IPS DF 4.7 (cell line): ENCODE measurements at regions not wholly inside any gene's neighbourhood (a gene's known extent, or its start where the extent isn't known, plus 50 kb on each side); places are given as distances from the start of the nearest gene placed in this dataset.
A peak's percentile ranks its signal among the peaks of the same experiment; 100 is the strongest.

ENCODE experiments used
- DNase-seq: peaks from one replicate; pipeline ENCODE4 v3.0.0-alpha.2; 2013; ENCODE audit warnings: low spot score; ENCODE audit errors: extremely low read depth

GRCh38 chr1:5548266-5548665 is 444.0 kb downstream of the NPHP4 start:
- DNase-seq: no peak

DNA sequence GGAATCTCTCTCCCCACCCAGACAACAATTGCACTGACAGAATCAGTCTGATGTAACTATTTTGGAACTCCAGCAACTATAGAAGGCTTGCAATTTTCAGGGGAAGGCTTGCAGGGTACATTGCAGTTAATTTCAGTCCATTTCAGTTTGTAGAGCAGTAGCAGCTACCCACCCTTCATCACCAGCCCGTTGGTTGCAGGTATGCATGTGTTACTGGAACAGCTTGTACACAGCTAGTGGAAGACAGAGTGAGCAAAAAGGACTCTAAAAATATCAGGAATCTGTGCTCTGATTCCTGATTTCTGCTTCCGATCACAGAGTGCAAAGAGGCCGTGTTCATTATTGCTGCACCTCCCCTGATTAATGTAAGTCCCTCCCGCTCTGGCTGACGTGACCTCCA is 449.0 kb downstream of the NPHP4 start:
- no peak for DNase-seq

- DNase-seq: no peak
These were observed 459.4 kb downstream of the NPHP4 start for GRCh38 chr1:5532811-5533210.

- no peak for DNase-seq
These were observed 465.2 kb downstream of the NPHP4 start for GRCh38 chr1:5526822-5527551.

- DNase-seq: no peak
These were observed 465.9 kb downstream of the NPHP4 start for GRCh38 chr1:5526385-5526750.

DNA sequence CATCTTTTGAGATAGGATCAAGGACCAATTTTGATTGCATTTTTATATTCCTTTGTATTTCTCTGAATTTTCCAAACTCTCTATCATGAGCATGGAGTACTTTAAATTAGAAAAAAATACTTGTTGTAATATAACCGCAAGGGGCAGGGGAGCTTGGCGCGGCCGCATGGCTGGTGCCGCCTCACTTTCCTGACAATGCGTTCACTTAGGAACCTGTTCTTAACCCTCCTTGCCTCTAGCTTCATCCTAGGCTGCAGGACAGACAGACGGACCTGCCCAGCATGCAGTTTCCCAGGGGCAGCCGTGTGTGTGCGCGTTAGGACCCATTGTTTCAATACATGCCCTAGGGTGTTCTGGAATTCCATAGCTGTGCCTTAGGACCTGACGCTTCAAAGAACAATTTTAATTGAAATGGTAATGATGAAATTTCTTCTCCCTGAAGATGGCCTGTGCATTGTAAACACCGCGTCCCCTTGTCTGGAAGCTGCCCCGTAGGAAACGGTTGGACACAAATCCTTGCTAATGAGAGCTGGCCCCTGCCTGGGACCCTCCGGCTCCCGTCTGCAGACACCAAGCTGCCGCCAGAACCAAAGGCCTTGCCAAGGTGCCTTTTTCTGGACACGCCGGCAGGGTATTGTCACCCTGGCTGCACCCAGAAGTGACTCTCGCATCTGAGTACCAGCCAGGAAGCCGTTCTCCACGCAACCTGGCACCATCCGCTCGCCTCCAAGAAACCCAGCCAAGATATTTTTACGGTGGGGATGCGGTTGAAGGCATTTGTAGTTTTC is 466.4 kb downstream of the NPHP4 start:
- DNase-seq: no peak

DNA sequence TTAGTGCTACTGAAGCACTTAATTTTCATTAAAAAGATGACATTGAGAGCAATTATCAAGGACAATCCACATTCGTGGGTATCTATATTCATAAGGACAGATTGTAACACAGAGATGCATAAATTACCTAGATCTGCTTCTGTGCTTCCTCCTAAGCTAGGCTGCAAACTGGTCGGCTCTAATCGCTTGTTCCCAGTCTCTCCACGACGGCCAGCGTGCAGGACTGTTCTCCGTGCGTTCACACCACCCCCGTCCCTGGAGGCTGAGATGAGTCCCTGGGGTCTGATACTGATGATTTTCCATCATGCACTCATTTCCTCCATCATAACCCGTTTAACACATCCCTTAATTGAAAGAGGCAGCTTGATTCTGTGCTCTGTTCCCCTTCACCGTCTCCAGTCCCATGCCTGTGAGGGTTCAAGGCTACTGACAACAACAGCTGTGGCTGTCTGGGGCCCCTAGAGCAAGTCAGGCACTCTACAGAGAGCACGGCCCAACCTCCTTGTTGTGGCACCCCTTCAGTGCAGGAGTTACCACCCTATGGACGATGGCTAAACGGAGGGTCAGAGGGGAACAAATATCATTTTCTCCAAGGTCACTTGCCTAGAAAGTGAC is 469.6 kb downstream of the NPHP4 start:
- no peak for DNase-seq

- no peak for DNase-seq
These were observed 472.7 kb downstream of the NPHP4 start for GRCh38 chr1:5519366-5520135.

GRCh38 chr1:5516756-5517155 is 475.5 kb downstream of the NPHP4 start:
- DNase-seq: no peak

DNA sequence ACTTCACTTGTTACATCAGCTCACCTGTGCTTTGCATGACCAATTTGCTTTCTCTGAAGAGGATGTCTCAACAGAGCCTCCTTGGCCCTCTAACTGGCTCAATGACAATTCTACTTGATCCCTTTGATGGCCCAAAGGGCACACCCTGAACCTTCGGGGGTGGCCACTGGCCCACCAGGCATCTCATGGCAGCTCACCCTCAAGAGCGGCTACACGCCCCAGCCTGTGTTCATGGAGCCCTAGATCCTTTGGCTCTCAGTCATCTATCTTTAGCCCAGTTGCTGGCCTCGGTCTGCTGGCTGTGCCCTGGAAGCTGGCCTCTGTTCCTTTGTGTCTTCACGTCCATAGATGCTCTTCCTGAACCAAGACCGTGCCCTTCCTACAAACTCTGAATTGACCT is 476.7 kb downstream of the NPHP4 start:
- no peak for DNase-seq

- DNase-seq: no peak
These were observed 477.6 kb downstream of the NPHP4 start for GRCh38 chr1:5514527-5515183.

- DNase-seq: no peak
These were observed 478.2 kb downstream of the NPHP4 start for GRCh38 chr1:5513846-5514526.

GRCh38 chr1:5513179-5513578 is 479.0 kb downstream of the NPHP4 start:
- DNase-seq: no peak

DNA sequence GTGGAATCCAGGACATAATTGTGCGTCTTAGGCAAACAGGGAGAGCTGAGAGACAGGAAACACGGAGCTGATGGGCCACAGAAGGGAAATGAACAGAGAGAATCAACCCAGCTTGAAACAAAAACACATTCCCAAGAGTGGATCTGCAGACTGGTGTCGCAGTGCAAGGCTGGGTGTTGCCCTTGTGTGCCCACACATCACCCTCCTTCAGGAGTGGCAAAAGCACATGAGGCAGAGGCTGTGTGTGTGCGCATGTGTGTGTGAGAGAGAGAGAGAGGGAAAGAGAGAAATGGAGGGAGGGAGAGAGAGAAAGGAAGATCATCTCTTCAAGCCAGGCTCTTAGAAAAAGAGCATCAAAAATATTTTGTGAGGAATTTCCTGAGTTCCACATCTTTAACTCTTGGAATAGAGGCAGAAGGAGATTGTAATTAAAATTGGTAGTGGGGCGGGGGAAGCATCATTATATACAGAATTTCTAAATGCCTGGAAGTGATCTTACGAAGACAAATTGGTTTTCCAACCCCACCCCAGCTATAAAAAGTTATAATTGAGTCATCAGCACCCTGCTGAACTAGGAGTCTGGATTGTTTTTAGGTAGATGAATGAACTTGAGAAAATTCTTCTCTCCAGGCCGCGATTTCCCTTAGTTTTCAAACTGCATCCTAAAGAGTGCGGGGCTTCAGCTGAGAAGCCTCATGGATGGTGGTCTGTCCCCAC is 480.7 kb downstream of the NPHP4 start:
- no peak for DNase-seq

DNA sequence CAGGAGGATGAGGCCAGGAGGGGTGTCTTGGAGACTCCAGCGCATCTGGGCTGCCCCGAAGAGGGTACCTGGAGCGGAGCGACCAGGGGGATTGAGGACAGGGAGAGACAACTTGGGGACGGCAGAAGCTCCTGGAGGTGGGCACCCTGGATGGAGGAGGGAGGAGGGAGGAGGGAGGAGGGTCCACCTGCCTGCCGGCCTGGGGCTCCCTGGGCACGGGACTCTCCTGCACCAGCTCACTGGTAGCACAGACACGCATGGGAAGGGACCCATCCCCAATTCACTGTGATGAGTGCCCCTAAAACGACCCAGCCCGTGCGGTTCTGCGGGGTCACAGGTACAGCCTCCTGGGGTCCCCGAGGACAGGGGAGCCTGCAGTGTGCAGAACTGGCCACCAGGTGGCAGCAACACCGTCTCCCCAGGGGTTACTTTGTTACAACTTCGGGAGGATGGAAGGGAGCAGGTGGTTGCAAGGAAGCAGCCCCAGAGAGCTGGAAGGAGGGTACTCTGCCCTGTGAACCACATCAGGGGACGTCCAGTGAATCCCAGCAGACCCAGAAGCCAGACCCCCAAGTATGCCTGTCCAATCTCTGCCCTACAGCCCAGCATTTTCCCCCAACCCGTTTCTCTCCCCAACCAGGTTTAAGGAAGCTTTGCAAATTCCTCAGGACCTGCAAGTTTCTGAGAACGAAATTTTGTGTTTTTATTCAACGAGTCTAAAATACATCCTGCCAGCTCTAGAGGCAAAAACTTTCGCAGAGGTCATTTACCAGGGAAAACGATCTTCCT is 482.4 kb downstream of the NPHP4 start:
- peak; percentile 36 for DNase-seq

DNA sequence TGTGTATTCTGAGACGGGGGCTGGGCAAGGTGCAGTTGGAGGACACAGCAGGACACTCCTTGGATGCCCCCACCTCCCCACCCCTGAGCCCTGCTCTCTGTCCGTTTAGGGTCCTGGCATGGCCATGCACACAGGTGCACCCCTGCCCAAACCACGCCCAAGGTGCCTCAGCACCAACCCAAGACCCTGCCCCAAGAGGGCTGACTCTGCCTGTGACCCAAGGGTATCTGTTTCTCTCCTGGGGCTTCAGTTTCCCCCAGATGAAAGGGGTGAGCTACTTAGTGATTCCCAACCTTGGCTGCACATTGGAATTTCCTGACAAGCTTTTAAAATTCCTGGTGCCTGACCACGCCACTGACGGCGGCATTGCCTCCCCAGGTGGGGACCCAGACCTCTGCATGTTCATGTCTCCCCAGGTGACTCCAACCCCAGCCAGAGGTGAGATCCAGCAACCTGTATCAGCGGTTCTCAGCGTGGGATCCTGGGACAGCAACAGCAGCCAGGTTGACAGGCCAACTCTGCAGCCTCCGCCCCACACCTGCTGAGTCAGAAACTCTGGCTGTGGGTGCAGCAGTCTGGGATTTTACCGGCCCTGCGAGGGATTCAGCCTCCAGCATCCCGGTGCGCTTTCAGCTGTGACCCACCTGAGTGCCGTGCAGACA is 483.4 kb downstream of the NPHP4 start:
- DNase-seq: no peak

GRCh38 chr1:5507340-5507739 is 484.9 kb downstream of the NPHP4 start:
- no peak for DNase-seq

- DNase-seq: no peak
These were observed 485.6 kb downstream of the NPHP4 start for GRCh38 chr1:5506634-5507033.

DNA sequence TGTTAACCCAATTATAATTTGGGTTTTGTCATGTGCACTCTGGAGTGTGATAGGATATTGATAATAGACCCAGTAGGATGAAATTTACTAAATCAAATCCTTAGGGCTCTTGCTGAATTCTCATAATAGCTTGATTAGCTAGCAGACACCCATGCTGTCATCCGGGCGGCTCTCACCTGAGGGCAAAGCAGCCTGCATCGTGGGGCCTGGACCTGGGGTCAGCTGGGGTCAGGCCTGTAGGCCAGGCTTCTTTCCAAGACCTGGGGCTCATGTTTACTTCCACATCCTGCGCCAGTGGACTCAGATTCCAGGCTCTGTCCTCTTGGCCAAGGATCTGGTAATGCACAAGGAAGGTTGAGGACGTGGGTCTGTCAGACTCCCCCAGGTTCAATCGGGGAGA is 486.3 kb downstream of the NPHP4 start:
- no peak for DNase-seq
